GM21526 (cell line): ENCODE measurements at regions not wholly inside any gene's neighbourhood (a gene's known extent, or its start where the extent isn't known, plus 50 kb on each side); places are given as distances from the start of the nearest gene placed in this dataset.
"Not testable (repeated sequence)": the region's sequence is repeated elsewhere in the genome, so short reads cannot be mapped to it uniquely, and the experiment has no call there.

Experiments used
- ATAC-seq: cut with Tn5 transposase; IDR thresholded peaks from one replicate; pipeline ENCODE4 v1.9.1; 2021; ENCODE audit warnings: moderate library complexity; ENCODE audit not compliant: unreplicated experiment, low FRiP score

DNA sequence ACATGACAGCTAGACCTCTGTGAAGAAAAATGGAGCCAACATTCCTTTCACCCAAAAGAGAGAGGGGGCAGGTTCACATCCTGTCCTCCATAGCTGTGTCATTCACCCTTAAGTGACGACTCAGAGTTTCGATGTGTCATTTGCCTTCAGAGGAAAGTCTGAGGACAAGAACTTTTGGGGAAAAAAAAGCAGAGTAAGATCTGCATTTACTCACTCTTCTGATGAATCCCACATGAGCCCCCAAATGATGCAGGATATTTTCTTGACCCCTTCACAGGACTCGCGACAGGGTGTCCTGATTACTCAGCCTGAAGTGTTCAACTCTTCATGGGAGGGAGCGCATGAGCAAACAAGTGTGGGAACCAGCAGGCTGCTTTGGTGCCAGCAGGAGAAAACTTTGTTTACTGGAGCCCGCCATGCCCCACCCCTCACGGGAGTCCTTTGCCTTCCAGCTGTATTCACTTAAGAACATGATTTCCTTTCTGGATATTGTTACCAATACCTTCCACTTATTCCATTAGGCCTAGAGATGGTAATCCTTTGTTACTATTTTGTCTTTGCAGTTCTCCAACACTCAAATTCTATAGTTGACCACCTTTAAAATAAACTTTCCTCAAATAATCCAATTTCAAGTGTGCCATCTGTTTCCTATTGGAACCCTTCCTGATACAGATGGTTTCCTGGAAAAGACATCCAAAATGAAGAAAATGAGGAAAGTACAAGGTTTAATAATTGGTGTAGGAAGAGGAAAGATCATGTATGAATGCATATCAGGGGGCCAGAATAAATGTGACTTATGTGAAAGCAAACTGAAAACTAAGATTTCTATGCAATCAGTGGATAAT is 729.8 kb downstream of the FAM181B start:
- ATAC-seq: no peak

DNA sequence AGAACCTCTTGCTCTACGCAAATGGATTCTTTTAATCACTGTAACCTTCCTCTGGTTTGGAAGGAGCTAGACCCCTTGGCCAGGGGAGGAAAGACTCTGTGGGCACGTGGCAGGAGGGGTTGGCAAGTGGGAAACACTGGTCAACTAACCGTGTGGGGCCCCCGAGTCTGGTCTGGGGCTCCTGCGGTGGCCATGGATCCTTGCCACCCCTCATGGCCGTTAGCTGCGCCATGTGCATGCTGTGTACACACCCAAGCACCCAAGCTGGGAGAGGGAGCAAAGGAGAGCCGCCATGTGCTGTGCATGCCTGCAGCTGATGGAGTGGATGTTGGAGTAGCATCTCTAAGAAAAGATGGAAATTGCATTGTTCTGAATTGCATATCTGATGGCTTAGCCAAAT is 730.6 kb downstream of the FAM181B start:
- no peak for ATAC-seq

DNA sequence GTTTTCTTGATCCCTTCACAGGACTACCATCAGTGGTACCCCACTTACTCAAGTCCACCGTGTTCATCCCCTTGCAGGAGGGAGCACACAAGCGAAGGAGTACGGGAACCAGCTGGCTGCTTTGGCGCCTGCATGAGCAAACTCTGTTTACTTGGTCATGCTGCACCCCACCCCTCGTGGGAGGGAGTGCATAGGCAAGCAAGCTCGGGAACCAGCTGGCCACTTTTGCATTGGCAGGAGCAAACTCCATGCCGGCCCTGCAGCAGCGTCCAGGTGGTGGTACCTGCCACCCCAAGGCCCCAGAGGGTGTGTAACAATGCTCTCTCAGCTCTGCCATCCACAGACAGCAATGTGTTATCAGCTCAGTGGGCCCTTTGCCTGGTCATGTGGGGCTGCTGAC is 737.8 kb downstream of the FAM181B start:
- ATAC-seq: no peak

DNA sequence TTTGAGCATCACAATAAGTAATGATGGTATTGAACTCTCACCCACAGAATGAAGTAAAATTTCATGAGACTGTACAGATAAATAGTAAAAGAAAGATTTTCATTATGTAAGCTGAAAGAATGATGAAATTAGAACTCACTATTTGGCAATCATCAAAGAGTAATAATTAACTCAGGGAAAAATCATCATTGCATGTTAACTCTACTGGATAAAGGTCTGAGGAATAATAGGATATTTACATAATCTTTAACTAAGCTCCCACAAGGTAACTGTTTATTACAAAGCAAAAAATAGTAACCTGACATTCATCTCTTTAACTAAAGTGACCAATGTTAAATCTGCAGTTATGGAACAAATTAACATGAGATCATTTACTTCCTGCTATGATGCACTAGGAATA is 739.9 kb downstream of the FAM181B start:
- ATAC-seq: no peak

DNA sequence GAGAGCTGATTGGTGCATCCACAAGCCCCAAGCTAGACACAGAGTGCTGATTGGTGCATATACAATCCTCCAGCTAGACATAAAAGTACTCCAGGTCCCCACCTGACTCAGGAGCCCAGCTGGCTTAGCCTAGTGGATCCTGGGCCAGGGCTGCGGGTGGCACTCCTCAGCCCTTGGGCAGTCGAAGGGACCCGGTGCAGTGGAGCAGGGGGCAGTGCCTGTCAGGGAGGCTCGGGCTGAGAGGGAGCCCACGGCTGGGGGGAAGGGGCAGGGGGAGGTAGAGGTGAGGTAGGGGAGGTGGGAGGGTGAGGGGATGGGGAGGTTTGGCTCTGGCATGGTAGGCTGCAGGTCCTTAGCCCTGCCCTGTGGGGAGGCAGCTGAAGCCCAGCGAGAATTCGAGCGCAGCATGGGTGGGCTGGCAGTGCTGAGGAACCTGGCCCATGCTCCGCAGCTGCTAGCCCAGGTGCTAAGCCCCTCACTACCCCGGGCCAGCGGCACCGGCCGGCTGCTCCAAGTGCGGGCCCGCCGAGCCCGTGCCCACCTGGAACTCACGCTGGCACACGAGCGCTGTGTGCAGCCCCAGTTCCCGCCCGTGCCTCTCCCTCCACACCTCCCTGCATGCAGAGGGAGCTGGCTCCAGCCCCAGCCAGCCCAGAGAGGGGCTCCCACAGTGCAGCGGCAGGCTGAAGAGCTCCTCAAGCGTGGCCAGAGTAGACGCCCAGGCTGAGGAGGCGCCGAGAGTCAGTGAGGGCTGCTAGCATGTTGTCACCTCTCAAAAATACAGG is 742.8 kb downstream of the FAM181B start:
- ATAC-seq: no peak

DNA sequence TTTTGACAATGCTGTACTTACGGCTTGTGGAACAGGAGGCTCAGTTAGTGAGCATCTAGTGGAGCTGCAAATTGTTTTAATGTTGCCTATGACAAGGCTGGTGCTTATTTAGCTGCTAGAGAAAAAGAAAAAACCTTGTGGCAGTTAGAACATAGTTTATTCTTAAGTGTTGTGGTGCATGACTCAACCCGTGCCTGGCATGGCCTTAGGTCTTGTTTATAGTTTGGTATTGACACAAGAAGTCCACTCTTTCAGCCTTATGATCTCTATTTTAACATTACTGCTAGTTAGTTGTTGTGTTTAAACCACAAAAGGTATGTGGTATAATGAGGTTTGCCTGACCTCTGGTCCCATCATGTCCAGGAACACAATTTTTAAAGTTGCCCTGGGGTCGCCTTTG is 744.6 kb downstream of the FAM181B start:
- no peak for ATAC-seq

DNA sequence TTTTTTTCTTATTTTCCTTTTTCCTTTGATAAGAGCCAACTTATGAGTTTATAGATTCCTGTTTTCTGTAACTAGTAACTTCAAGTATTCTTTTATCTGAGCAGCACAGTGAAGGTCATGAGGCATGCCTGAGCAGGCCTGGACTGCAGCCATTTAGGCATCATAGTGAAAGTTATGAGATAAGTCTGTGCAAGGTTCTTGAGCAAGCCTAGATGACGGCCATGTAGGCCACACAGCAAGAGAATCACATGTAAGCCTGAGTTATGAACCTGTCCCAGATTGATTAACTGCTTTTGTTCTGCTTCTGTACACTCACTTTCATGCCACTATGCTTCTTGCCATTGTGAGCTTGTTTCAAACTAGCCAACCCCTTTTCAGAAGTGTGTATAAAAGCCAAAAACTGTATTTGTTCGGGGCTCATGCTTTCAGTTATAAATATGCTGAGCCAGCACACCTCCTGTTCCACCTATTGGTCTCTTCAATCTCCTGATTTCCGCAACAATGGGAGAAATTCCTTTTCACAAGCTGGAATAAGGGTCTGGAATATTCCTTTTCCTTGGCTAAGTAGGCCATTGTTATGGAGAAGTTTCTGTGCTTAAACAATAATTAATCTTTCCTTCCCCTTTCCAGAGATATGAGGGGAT is 745.7 kb downstream of the FAM181B start:
- peak; percentile 79 for ATAC-seq

DNA sequence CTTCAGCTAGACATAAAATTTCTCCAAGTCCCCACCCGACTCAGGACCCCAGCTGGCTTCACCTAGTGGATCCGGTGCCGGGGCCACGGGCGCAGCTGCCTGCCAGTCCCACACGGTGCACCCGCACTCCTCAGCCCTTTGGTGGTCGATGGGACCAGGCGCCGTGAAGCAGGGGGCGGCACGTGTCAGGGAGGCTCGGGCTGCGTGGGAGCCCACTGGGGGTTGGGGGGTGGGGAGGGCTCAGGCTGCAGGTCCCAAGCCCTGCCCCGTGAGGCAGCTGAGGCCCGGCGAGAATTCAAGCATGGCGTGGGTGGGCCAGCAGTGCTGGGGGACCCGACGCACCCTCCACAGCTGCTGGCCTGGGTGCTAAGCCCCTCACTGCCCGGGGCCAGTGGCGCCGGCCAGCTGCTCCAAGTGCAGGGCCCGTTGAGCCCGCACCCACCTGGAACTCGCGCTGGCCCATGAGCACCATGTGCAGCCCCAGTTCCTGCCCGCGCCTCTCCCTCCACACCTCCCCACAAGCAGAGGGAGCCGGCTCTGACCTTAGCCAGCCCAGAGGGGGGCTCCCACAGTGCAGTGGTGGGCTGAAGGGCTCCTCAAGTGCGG is 747.0 kb downstream of the FAM181B start:
- ATAC-seq: no peak

DNA sequence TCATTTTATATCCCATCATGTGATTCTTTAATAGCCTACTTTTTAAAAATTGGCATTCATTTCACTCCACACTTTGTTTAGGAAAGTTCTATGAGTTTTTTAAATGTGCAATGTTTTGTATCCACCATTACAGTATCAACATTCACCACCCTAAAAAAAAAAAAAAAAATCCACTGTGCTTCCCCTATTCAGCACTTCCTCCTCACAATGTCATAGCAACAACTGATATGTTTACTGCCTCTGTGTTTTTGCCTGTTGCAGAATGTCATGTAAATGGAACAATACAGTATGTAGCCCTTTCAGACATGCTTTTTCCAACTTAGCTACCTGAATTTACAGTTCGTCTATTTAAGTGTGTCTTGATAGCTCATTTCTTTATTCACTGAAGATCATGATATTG is 754.2 kb downstream of the FAM181B start:
- no peak for ATAC-seq

DNA sequence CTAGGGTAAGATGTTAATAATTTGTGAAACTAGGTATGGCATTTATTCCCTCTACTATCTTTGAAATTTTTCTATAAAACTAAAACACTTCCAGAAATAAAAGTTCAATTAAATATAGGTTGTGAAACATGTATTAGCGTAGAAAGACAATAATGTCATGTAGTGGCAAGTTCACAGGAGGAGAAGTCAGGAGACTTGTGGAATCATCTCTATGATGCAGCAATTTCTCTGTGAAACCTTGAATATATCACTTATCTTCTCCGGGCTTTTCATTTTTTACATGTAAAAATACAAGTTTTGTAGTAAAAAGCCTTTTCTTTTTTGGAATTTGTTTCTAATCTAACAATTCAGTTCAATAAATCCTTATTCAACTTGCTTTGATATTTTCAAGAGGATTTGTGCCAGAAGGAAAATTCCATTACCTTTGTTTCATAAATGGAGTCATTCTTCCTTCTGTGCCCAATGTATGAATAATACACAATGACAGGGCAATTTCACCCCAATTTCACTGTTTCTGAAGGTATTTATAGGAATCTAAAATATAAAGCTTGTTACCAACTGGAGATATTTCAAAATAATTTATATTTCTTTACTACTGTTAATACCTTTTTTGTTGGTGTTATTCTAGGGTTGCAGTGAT is 758.3 kb downstream of the FAM181B start:
- no peak for ATAC-seq

DNA sequence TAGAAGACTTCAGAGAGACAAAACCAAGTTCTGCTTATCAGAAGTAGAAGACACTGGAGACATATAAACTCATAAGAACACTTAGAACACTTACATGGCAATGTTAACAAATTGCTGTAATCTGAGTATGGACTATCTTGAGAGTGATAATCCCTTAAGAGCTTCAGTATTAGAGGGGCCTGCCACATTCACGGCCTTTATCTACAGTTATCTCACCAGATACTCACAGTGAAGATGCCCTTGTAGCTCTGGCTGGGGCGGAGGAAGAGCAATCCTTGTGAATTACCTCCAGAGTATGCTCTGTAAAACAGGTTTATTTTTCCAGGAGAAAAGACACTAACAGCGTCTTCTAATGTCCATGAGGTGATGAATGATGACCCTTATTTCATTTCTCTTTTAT is 762.8 kb downstream of the FAM181B start:
- ATAC-seq: no peak

DNA sequence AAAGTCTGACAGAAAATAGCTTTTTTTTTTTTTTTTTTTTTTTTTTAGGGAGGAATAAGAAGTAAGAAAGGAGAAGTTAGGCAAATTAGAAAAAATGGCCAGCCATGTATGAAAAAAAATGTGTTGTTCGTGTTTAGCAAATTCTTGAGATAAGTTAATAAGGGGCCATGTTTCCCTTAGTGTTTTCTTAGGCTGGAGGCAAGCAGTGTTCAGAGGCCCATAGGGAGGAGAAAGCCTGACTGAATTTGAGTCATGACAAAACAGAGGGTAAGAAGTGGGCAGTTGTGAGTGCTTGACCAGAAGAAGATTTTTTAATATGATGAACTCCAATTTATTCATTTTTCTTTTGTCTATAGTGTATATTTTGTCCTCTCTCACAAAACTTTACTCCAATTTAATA is 766.4 kb downstream of the FAM181B start:
- ATAC-seq: no peak

DNA sequence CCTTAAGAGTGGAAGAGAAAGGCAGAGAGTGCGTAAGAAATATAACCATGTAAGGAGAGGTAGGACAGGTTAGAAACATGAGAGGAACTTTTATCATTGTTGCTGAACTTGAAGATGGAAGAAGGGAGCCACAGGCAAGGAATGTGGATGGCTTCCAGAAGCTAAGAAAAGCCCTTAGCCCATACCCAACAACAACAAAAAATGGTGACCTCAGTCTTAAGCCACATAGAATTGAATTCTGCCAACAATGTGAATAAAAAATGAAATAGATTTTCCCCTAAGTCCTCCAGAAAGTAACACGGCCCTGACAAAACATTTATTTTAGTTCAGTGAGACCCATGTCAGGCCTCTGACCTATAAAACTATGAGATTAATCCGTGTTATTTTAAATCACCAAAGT is 767.3 kb downstream of the FAM181B start:
- no peak for ATAC-seq

DNA sequence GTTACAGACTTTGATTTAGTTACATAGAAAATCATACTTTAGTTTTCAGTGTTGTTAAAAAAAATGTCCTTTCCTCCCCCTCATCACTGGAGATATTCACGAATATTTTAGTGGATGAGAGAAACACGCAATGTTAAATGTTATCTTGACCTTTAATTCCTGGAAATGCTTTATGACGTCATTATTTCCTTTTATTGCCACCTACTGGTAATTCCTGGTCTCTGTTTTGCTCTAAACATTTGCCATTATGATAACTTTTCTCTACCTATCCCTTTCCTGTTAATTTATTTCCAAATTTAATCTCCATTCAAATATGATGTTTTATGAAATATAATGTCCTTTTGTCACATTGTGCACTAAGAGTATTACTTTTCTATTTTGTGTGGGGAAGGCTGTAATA is 770.6 kb downstream of the FAM181B start:
- ATAC-seq: no peak

DNA sequence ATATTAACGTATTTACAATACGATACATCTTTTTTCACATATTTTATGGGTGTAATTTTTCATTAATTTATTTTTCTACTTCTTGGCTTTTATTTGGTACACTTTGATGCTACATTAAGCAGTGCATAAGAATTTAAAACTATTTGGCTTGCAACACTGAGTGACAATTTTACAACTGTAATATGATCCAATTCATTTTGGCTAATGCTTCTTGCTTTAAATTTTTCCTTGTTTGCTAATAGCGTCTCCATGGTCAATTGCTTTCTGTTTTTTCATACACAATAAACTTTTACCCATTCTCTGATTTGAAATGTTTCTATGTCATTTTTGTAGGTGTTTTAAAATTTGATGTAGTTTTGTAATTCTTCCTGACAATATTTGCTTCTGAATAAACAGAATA is 773.2 kb downstream of the FAM181B start:
- ATAC-seq: no peak

DNA sequence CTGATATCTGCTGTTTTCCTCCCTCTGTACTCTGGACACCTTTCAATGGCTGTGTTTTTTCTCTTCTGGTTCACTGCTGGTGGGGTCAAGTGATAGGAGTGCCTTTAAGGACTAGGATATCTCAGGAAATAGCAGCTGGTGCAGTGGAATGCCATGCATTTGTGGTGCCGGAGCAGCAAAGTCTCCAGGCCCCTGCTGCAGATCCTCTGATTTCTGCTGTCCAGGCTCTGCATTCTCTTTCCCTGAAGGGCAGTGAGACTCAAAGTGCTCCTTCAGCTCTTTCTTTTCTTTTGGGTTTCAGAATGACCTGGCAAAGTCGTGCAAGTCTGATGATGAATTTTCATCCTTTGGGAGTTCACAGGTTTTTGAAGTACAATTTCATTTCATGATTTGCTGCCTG is 774.3 kb downstream of the FAM181B start:
- no peak for ATAC-seq

DNA sequence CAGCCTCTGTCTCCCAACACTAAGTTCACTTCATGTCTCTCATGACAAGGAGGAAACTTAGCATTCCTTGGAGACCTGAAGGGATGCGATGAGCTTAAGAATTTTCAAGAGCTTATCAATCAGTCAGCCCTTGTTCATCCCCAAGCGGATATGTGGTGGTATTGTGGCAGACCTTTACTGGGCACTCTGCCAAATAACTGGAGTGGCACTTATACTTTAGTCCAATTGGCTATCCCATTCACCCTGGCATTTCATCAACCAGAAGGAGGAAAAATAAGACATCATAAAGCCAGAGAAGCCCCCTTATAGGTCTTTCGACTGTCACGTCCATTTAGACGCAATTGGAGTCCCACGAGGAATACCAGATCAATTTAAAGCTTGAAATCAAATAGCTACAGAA is 779.4 kb downstream of the FAM181B start:
- not testable (repeated sequence) for ATAC-seq

DNA sequence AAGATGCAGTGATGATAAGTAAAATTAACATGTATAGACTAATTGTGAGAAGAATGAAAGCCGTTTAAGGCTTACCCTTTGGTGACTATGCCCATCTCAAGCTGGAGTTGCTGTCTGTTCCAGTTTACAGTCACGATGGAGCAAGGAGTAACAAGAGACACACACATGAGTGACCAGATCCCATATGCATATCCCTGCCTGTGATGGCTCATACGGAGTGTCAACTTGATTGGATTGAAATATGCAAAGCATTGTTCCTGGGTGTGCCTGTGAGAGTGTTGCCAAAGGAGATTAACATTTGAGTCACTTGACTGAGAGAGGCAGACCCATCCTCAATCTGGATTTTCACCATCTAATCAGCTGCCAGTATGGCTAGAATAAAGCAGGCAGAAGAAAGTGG is 786.8 kb downstream of the FAM181B start:
- ATAC-seq: no peak

DNA sequence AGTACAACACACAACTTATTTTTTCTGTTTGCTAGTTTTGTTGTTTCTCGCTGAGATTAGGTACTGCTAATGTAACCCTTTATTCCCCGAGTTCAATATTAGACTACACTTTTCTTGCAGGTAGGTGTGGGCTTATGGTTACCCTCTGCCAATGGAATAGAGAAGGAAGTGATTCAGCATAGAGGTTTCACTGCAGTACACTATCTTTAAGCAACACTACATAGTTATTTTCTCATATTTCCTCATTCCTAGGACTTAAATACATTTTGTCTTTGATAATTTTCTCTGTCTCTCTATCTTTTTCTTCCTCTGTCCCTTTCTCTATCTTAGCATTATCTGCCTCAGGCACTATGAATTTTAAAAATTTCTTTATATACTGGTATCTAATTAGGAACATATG is 791.0 kb downstream of the FAM181B start:
- ATAC-seq: no peak

DNA sequence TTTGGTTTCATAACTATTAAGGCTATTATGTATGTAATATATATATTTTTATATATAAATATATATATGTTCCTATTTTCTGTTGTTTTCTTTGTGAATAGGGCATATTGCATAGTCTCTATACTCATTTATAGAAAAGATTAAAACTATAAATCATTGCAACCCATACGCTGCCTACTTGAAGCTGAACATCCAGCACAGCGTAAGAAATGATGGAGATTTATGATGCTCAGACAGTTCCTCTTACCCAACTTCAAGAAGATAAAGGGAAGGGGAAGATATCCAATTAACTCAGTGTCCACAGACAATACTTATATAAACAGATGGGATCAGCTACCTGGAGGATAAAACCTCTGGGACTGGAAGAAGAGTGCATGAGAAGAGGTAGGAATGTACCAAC is 791.7 kb downstream of the FAM181B start:
- ATAC-seq: no peak

DNA sequence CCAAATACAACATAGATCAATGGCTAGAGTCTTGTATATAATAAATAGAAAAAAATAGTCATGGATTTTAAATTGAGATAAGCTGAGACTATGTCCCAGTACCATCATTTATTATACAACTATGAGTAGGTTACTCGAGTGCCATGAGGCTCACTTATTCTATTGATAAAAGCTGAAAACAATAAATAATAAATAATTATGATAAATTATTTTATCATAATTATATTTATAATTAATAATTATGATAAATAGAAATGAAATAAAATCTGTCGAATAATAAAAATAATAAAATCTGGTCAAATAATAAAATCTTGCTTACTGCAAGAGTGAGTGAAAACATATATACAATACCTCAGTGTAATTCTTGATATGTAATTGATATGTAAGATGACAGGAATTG is 801.4 kb downstream of the FAM181B start:
- no peak for ATAC-seq
